ENCODE measurements at regions not wholly inside any gene's neighbourhood (a gene's known extent, or its start where the extent isn't known, plus 50 kb on each side); places are given as distances from the start of the nearest gene placed in this dataset.

DNA sequence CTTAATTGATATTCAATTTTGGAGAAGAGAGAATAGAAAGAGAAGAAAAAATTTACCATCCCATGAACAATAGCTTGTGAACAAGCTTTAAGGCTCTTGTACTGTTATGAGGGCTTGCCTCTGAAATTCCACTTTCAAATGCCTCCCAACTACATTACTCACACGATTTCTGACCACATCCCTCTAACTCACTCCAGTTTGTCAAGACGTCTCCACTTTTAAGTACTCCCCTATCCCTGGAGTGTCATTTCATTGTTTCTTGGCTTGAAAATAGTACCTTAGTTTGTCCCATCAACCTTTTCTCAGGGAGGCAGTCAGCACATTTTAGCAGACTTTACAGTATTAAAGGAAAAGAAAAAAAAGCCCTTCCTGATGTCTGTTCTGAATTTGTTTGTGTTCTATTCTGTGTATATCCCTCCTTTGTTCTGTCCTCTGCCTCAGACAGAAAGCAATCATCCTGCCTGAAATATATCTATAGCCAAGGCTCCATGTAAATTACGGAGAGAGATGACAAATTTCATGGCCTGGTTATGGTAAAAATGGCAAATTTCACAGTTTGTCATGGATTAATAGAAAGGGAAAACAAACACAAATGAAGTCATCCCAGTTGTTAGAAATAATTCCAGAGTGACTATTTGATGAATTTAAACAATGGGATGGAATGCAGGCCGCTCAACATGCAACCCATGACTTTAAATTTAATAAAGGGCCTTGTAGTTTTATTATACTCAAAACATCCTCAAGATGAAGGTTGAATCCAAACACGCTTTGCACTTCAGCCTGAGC is 228.8 kb downstream of the ETAA1 start:
- TF ChIP-seq, protein P1, sequence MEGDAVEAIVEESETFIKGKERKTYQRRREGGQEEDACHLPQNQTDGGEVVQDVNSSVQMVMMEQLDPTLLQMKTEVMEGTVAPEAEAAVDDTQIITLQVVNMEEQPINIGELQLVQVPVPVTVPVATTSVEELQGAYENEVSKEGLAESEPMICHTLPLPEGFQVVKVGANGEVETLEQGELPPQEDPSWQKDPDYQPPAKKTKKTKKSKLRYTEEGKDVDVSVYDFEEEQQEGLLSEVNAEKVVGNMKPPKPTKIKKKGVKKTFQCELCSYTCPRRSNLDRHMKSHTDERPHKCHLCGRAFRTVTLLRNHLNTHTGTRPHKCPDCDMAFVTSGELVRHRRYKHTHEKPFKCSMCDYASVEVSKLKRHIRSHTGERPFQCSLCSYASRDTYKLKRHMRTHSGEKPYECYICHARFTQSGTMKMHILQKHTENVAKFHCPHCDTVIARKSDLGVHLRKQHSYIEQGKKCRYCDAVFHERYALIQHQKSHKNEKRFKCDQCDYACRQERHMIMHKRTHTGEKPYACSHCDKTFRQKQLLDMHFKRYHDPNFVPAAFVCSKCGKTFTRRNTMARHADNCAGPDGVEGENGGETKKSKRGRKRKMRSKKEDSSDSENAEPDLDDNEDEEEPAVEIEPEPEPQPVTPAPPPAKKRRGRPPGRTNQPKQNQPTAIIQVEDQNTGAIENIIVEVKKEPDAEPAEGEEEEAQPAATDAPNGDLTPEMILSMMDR (IDR thresholded peaks at IDR 0.05): no peak
- no peak for TF ChIP-seq POLR2AphosphoS5 (IDR thresholded peaks at IDR 0.05)
- no peak for TF ChIP-seq POLR2A (IDR thresholded peaks at IDR 0.05)

Data from sigmoid colon (tissue), 4 donors.